ENCODE measurements at regions not wholly inside any gene's neighbourhood (a gene's known extent, or its start where the extent isn't known, plus 50 kb on each side); places are given as distances from the start of the nearest gene placed in this dataset.
A peak's percentile ranks its signal among the peaks of the same experiment; 100 is the strongest.

DNA sequence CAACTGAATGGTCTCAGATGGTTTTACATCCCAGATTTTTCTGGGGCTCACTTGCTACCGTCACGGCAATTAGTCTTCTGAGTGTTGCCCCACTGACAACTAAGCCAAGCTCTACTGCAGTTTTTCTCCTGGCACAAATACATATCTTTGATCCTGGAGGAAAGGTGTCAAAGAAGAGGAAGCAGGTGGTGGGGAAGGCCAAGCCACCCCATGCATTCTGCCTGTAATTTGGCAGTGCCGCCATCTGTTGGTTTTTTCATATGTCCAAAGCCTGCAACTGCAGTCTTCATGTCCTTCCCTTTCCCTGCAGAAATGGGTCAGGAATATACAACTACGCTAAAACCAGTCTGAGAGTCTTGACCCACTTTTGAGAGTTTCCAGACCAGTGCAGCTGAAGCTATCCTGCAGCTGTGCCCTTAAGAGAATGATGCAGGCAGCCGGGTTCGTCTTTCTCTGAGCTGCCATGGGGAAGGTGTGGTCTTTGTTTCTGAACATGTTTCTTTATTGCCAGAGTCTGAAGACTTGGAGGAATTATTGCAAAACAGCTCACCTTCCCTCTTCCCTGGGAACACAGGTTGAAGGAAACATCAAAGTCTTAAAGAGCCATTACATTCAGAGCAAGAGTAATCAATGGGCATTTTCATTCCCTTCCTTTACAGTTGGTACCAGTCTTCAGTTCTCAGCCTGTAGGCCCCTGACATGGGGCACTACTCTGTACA lies 71.8 kb upstream of the ATL2 start:
- no peak for DNase-seq

DNA sequence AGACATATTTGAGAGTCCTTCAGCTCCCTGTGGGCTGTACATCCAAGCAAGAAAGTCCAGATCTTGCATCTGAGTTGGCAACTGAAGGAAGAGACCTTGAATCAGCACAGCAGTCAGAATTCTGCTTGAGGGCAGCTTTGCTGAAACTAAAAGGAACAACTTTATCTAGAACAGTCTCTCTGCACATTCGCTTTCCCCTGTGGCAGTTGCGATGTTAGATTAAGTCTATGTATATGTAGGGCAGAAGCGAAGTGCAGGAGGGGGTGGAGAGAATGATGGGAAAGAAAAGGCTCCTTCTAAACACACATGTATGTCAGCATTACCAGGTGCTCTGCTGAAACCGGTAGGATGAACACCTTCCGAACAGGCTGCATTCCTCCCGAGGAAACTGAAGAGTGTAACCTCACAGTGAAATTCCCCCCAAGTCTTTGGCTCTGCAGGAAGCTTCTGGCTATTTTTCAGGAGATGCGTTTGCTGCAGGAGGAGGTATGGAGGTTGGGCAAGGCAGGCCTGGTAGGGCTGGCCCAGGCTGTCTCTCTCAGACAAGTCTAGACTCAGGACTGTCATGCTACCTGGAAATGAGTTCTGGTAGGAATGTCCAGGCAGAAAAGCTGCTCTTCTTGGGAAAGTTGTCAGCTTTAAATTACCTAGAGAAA lies 70.0 kb upstream of the ATL2 start:
- DNase-seq: no peak

DNA sequence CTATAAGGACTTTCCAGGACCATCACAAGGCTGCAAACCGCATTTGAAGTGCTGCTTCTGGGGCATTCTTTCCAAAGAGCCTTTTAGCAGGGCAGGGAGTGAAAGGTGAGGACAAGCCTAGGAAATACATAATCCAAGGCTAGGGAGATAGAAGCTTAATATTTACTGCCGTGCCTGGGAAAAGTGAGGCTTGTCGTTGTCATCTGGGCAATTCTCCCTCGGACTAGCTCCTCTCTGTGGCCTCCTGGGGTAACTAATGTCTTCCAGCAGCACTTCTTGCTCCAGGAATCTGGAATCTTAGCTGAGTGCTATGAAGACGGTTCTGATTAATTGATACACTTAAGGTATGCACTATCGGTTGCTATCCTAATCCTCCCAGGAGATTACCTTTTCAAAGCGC lies 69.3 kb upstream of the ATL2 start:
- no peak for DNase-seq

DNA sequence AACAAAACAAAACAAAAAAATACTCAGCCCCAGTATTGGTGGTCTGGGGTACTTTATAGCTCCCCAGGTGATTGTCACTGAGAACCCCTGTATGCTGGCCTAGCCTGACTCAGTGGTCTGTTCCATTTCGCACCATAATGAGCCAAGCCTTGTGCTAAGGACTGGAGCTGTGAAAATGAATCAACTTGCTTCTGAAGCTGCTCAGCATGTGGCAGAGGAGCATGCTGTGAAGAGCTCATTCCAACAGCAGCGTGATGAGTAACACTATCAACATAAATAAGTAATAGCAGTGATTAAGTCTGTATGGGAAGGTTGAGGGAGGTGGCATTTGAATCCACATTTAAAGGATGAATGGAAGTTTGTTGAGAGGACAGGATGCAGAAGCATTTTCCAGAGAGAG lies 67.2 kb upstream of the ATL2 start:
- no peak for DNase-seq

DNA sequence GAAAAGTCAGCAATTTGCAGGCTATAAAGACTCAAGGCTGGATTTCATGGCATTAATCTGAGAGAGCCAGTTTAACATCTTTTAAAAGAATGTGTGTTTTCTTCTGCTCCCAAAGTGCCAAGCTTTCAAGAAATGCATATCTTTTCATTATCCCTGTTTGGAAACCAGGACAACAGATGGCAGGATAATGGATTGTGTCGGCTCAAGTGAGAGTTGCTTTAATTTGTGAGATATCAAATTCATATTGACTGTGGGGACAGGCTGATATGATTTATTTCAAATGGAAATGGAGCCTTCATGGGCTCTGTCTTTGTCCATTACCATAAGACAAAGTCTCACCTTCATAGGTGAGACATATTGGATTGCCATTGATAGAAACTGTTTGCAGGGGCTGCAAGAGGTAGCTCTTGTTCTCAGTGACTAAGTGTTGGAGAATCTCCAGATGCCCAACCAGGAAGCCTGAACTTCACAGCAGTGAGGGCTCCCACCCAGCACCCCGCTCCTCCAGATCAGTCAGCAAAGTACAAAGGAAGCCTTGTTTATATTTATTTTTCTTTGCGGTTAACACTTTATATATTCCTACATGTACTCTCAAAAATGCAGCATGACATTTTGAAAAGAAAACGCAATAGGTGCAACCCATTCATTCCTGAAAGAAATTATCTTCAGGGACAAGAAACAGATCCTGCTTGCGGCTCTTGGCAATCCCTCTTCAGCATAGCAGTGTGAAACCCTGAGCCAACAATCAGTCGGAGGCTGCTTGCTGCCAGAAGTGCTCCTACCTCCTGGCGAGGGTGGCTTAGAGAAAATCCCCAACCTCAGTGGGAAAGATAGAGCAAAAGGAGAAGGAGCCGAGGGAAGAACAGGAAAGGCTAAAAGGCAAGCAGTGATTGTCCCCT lies 65.8 kb upstream of the ATL2 start:
- peak; percentile 36 for DNase-seq

DNA sequence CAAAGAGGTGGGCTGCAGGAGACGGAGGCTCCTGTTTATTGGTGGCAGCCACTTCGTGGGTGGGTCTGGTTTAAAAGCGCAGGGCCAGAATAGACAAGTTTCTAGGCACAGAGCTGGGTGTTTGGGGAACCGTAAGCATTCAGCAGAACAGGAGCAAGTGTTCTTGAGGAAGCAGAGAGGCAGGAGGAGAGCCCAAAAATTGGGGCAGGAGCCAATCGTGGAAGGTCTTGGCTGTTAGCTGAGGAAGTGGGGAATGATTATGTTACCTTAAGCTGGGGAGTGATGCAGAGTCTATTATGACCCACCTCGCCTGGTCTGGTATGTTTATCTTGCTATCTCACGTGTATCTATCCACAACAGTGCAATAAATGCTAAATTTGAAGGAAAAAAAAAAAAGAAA lies 64.3 kb upstream of the ATL2 start:
- DNase-seq: no peak

DNA sequence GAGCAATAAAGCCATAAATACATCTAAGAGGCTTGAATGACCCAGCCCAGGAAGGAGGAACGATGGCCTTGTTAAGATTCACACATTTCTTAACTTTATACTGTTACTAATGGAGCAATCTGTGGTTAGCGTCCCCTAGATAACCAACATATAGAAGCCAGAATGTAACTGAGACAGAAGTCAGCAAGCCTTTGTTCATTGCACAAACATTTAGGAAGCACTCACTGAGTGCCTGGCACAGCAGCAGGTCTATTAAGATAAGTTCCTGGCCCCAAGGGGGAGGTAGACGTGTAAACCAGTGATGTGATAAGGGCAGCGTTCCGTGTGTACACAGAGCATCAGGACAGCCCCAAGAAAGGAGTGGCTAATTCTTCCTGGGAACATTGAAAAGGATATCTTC lies 63.6 kb upstream of the ATL2 start:
- DNase-seq: no peak

DNA sequence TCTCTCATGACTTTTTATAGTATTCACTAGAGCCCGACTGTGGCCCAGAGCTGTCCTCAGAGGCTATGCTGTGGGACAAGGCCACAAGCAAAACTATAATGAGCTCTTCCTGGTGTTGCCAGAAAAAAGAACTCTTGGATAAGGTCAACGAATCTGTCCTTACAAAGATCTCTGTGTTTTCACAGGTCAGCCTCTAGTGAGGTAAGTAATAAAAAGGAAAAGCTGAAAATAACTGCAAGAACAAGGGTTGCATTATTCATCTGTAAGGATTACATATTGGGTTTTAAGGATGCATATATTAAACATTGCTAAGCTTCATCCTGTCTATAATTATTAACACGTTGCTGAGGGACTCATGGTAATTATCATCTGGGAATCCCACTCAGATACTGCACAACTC lies 62.8 kb upstream of the ATL2 start:
- DNase-seq: no peak

DNA sequence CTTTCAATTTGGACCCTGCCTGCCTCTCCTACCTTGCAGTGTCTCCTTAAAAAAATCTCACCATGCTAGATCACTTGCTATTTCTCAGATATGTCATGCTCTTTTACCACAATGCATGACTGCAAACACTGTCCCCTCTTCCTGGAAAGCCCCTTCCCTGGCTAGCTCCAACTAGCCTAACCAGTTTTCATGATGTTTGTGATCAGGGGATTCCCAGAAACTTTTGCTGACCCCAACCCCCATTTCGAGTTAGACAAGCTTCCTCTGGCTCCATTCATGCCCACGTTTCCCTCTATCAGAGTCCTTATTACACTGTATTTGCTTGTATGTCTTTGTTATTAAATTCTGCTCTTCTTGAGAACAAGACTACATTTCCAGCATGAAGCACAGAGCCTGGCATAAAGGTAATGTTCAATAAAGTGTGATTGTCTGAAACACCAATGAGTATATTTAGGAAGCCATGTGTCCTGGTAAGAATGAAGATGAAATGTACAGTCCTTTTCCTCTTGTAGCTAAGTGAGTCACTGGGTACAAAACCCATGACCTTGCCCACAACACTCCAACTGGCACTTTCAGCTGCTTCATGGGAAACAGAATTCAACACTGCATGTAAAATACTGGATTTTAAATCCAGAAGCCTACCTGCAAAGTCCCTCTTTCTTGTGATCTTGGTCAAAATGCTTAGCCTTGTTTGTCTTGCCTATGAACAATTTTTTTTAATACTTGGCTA lies 62.0 kb upstream of the ATL2 start:
- no peak for DNase-seq

DNA sequence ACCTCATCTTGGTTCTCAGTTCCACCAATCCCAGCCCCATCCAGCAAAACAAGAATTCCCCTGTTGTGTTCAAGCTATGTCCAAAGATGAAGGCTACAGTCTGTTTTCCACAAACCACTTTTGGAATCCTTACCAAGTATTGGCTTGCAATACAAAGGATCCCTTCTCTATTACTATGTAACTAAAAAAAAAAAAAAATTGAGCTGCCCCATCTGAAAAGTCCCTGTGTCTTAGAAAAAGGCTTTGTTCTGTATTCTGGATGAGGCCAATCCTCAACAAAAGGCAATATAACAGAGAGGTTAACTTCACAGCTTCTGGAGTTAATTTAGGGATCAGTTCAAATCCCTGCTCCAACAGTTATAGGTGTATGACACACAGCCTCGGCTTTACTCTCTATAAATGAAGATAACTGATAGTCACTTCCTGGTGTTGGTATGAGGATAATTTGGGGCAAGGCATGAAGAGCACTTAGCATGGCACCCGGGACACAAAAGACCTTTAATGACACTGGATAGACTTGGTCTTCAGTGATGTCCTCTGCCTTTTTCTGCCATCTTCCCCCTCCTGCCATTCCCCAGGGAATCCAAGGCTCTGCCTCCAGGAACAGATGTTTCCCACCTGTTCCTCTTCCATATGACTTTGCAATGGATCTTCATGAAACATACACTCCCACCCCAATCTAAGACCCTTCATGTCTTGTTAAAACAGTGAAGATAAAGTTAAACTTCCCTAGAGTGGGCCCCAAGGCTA lies 61.2 kb upstream of the ATL2 start:
- DNase-seq: no peak

DNA sequence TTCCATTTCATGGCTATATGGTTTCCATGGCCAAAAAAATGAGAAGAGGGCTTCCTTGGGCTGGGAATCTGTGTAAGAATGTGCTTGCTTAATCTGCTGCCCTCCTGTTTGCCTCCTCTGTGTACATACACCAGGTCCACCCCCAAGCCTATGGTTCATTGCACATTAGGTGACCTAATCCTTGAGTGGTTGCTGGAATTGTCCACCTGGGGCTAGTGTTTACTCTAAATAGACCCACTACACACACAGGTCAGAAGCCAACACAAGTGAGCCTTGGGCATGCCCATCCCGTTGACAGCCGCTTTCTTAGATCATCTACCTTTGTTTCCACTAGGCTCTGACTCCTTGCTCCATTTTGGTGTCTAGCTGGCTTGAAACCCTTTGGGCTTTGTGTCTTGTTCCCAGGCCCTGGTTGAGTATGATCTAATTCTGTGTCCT lies 59.2 kb upstream of the ATL2 start:
- DNase-seq: no peak

DNA sequence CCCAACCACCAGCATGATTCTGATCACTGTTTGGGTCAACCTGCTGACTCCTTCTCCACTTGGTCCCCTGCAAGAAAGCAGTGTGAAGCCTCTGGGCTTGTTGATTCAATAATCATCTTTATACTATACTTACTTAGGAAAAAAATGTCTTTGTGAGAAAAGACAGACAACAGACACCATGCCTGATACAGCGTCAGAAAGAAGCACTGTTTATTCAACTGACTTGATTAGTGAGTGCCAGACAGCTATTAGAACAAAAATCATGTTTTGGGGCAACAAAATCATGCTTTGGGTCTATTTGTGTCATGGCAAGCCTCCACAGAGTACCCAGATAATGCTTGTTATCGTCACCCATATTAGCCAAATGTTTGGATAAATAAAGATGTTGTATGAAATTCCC lies 58.7 kb upstream of the ATL2 start:
- DNase-seq: no peak

DNA sequence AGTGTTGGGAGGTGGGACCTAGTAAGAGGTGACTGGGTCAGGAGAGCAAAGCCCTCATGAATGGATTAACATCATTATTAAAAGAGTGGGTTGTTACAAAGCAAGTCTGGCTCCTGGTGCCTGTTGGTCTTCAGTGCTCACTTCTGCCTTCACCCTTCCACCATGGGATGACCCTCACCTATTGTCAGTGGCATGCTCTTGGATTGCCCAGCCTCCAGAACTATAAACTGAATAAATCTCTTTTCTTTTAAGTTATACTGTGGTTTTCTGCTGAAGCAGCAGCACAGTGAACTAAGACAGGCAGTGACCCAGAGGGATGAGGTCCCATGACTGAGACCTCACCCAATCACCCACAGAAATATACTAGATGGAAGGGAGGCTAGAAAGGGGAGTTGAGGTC lies 57.5 kb upstream of the ATL2 start:
- DNase-seq: no peak

DNA sequence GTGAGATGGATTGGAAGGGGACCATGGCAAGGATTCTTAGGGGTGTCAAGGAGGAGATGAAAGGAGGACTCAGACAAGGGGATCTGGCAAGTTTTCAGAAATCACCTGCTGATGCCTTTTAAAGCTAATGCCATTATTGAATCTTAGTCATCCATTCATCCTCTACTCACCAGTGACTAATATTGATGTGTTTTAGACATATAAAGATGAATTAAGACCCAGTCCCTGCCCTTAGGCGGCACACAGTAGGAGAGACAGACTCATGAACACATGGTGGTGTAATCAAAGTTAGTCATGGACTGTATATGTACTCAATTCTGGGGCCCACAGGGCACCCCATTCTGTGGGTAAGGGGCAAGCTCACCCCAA lies 56.5 kb upstream of the ATL2 start:
- DNase-seq: no peak

DNA sequence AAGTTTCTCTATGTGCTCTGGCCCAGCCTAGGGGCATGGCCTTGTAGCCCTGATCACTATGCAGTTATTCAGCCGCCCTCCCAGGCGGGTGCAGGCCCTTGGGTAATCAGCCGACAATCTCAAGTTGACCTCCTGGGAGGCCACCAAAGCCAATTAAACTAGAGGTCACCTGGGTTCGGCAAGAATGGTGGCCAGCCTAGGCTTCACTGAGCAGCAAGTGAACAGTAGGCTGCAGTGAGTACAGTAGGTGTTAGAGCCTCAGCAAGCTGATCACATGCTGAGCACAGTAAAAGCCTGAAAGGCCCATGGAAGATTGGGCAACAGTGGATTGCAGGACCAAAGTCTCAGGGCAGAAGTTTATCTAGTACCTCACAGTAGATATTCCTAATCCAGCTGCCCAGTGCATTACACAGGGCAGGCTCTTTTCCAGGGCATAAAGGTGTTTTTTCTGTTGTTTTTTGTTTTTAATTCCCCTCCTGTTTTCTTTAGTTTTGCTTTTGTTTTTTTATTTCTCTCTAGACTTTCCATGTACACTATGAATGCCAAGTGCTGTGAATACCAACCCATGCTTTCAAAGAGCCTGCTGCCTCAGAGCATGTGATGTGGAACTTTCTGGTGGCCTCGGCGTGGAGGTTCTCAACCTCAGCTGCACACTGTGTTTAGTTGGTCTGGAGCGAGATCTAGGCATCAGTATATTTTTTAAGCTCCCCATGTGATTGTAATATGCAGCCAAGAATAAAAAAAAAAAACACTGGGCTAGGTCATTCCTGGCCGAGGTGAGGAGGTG lies 55.9 kb upstream of the ATL2 start:
- no peak for DNase-seq

DNA sequence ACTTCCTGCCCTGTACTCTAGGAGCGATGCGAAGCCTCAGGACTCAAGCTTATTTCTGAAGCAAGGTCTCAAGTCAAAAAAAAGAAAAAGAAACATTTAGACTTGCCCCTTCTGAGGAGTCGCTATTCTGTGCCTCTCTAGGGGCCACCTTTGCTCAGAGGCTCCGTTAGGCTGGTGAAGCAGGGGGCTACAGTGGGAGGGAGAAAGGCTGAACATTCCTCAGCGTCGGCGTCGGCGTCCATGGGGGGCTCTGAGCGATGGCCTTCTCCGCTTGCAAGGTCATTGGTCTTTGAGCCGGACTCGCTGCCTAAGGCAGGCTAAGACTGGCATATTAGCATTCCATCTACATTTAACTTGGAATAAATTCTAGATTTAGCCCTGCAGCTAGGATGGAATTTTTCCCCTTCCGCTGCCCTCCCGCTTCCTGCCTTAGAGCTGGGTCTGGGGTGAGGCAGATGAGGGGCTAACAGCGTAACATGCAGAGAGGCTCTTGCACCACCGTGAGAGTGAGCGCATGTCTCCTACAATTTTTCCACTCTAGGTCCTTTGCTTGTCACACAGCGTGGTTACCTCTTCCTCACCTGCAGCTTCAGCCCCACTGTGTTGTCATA lies 53.6 kb upstream of the ATL2 start:
- no peak for DNase-seq

DNA sequence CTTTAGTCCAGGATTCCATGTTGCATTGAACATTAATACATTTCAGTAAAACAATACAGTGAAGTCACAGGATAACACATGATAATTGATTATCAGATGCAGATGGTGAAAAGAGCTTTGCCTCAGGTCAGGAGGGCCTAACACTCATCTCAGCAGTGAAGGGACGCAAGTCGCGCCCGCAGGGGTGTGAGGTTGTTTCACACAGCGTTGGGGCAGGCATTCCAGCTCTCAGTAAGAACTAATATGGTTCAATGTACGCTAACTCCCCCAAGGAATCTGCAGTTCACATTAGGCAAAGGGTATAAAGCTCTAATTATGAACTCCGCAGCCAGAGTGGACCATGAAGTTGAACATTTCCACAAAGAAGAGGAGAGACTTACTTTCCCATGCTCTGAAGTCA lies 53.1 kb upstream of the ATL2 start:
- no peak for DNase-seq

DNA sequence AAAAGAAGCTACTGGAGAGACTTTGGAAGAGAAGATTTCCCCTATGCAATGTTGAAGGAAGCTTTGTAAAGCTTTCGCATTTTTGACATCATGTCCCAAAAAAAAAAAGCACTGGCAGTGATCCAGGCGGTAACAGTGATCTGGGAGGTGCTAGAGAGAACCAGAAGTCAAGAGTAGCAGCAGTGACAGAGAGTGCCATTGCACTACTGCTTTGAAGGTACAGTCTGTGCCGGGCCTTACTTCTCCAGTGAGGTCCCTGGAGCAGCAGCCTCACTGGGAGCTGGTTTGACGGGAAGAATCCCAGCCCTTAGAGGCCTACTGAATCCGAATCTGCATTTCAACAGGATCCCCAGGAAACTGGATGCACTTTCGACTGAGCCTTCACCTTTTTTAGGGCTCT lies 50.9 kb upstream of the ATL2 start:
- DNase-seq: no peak

DNA sequence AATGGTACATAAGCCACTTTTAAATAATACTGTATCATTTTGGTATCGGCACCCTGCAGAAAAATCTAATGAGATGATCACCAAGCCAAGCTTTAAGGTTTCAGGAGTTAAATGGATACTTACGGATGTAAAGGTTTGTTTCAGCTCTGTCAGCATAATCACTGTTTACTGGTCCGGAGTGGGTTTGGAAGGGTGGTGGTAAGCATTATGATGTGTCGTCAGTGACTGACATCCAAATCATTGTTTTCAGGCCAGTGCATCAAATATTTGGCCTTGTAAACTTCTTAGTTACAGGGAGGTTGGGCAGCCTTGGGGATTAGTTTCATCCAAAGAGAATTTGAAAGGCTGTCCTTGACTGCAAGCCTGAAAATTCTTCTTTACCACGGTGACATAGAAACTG lies 50.0 kb upstream of the ATL2 start:
- DNase-seq: no peak
